Activated T-cell treated with anti-CD3 and anti-CD28 coated beads, Interleukin-2, amount 50 U/mL, for 24 hours (primary cell): ENCODE measurements at regions not wholly inside any gene's neighbourhood (a gene's known extent, or its start where the extent isn't known, plus 50 kb on each side); places are given as distances from the start of the nearest gene placed in this dataset.

Source experiments
- DNase-seq: peaks from one replicate; pipeline ENCODE4 v3.0.0-alpha.2; 2020
- H3K27ac Mint-ChIP-seq: 2 replicates; pipeline ENCODE4 v1.8.0; 2020; ENCODE audit warnings: mild to moderate bottlenecking, mixed read lengths
- H3K27me3 Mint-ChIP-seq: 2 replicates; pipeline ENCODE4 v1.8.0; 2020; ENCODE audit warnings: mixed read lengths
- H3K36me3 Mint-ChIP-seq: 2 replicates; pipeline ENCODE4 v1.8.0; 2020; ENCODE audit warnings: low read depth, mixed read lengths
- H3K4me1 Mint-ChIP-seq: 2 replicates; pipeline ENCODE4 v1.8.0; 2020; ENCODE audit warnings: low read depth, mixed read lengths
- H3K4me3 Mint-ChIP-seq: 2 replicates; pipeline ENCODE4 v1.8.0; 2020; ENCODE audit warnings: mild to moderate bottlenecking, moderate library complexity, mixed read lengths
- H3K9me3 Mint-ChIP-seq: 2 replicates; pipeline ENCODE4 v1.8.0; 2020; ENCODE audit warnings: mixed read lengths

GRCh38 chr12:61311413-61311812 lies 948.8 kb upstream of the USP15 start:
- Mint-ChIP-seq H3K27ac (no peak overlapping the region), H3K4me1 (no peaks in the 10 kb centered on the region), H3K4me3 (no peak overlapping the region), H3K36me3 (no peaks in the 10 kb centered on the region), H3K27me3 (no peaks in the 10 kb centered on the region), H3K9me3 (peaks cover 4% of the 10 kb centered on the region)
- no peak for DNase-seq

- Mint-ChIP-seq H3K36me3 (no peaks in the 10 kb centered on the region), H3K9me3 (peaks cover 5% of the 10 kb centered on the region), H3K27me3 (no peaks in the 10 kb centered on the region), H3K27ac (no peak overlapping the region), H3K4me1 (no peaks in the 10 kb centered on the region), H3K4me3 (no peak overlapping the region)
- no peak for DNase-seq
Observed at GRCh38 chr12:61348871-61349270, 911.3 kb upstream of the USP15 start.

GRCh38 chr12:61355105-61355504 lies 905.1 kb upstream of the USP15 start:
- DNase-seq = no peak
- Mint-ChIP-seq H3K27ac (no peak overlapping the region), H3K27me3 (no peaks in the 10 kb centered on the region), H3K9me3 (no peaks in the 10 kb centered on the region), H3K4me1 (no peaks in the 10 kb centered on the region), H3K4me3 (no peak overlapping the region), H3K36me3 (no peaks in the 10 kb centered on the region)

- no peak overlapping the region for H3K4me3 Mint-ChIP-seq
- no peaks in the 10 kb centered on the region for H3K4me1 Mint-ChIP-seq
- H3K36me3 Mint-ChIP-seq = no peaks in the 10 kb centered on the region
- H3K27ac Mint-ChIP-seq = no peak overlapping the region
- DNase-seq = no peak
- no peaks in the 10 kb centered on the region for H3K9me3 Mint-ChIP-seq
- no peaks in the 10 kb centered on the region for H3K27me3 Mint-ChIP-seq
Observed at GRCh38 chr12:61356485-61356884, 903.7 kb upstream of the USP15 start.

- DNase-seq = no peak
- H3K27ac Mint-ChIP-seq = no peak overlapping the region
- H3K9me3 Mint-ChIP-seq = no peaks in the 10 kb centered on the region
- no peak overlapping the region for H3K4me3 Mint-ChIP-seq
- H3K4me1 Mint-ChIP-seq = no peaks in the 10 kb centered on the region
- no peaks in the 10 kb centered on the region for H3K27me3 Mint-ChIP-seq
- no peaks in the 10 kb centered on the region for H3K36me3 Mint-ChIP-seq
Observed at GRCh38 chr12:61357496-61357895, 902.7 kb upstream of the USP15 start.

- no peaks in the 10 kb centered on the region for H3K4me1 Mint-ChIP-seq
- no peak overlapping the region for H3K27ac Mint-ChIP-seq
- no peak overlapping the region for H3K4me3 Mint-ChIP-seq
- no peaks in the 10 kb centered on the region for H3K27me3 Mint-ChIP-seq
- no peaks in the 10 kb centered on the region for H3K36me3 Mint-ChIP-seq
- peaks cover 2% of the 10 kb centered on the region for H3K9me3 Mint-ChIP-seq
- DNase-seq = no peak
Observed at GRCh38 chr12:61362037-61362436, 898.2 kb upstream of the USP15 start.

- DNase-seq = no peak
- no peaks in the 10 kb centered on the region for H3K36me3 Mint-ChIP-seq
- no peak overlapping the region for H3K4me3 Mint-ChIP-seq
- peaks cover 2% of the 10 kb centered on the region for H3K9me3 Mint-ChIP-seq
- H3K27me3 Mint-ChIP-seq = no peaks in the 10 kb centered on the region
- no peak overlapping the region for H3K27ac Mint-ChIP-seq
- H3K4me1 Mint-ChIP-seq = no peaks in the 10 kb centered on the region
Observed at GRCh38 chr12:61365001-61365400, 895.2 kb upstream of the USP15 start.

- Mint-ChIP-seq H3K27me3 (no peaks in the 10 kb centered on the region), H3K27ac (no peak overlapping the region), H3K36me3 (no peaks in the 10 kb centered on the region), H3K4me3 (no peak overlapping the region), H3K4me1 (no peaks in the 10 kb centered on the region), H3K9me3 (peaks cover 2% of the 10 kb centered on the region)
- no peak for DNase-seq
Observed at GRCh38 chr12:61367281-61367785, 892.9 kb upstream of the USP15 start.

- Mint-ChIP-seq H3K27ac (no peak overlapping the region), H3K36me3 (no peaks in the 10 kb centered on the region), H3K9me3 (no peaks in the 10 kb centered on the region), H3K4me3 (no peak overlapping the region), H3K4me1 (no peaks in the 10 kb centered on the region), H3K27me3 (no peaks in the 10 kb centered on the region)
- DNase-seq = no peak
Observed at GRCh38 chr12:61369241-61369910, 890.8 kb upstream of the USP15 start.

- H3K36me3 Mint-ChIP-seq = no peaks in the 10 kb centered on the region
- H3K9me3 Mint-ChIP-seq = peaks cover 14% of the 10 kb centered on the region
Observed at GRCh38 chr12:61384511-61384910, 875.7 kb upstream of the USP15 start.

GRCh38 chr12:61385771-61386170 lies 874.4 kb upstream of the USP15 start:
- Mint-ChIP-seq H3K4me1 (no peaks in the 10 kb centered on the region), H3K27me3 (no peaks in the 10 kb centered on the region), H3K9me3 (peaks cover 20% of the 10 kb centered on the region), H3K36me3 (no peaks in the 10 kb centered on the region), H3K27ac (no peak overlapping the region), H3K4me3 (no peak overlapping the region)
- DNase-seq = no peak

More at GRCh38 chr12:61384511-61384910, 875.7 kb upstream of the USP15 start:
- no peak for DNase-seq
- Mint-ChIP-seq H3K4me3 (no peak overlapping the region), H3K4me1 (no peaks in the 10 kb centered on the region), H3K27me3 (no peaks in the 10 kb centered on the region), H3K27ac (no peak overlapping the region)

GRCh38 chr12:61397668-61398067 lies 862.5 kb upstream of the USP15 start:
- no peak for DNase-seq
- Mint-ChIP-seq H3K9me3 (peaks cover 8% of the 10 kb centered on the region), H3K4me3 (no peak overlapping the region), H3K36me3 (no peaks in the 10 kb centered on the region), H3K27ac (no peak overlapping the region), H3K27me3 (no peaks in the 10 kb centered on the region), H3K4me1 (no peaks in the 10 kb centered on the region)

- no peaks in the 10 kb centered on the region for H3K27me3 Mint-ChIP-seq
- H3K27ac Mint-ChIP-seq = no peak overlapping the region
- no peaks in the 10 kb centered on the region for H3K36me3 Mint-ChIP-seq
- DNase-seq = no peak
- H3K4me3 Mint-ChIP-seq = no peak overlapping the region
- H3K4me1 Mint-ChIP-seq = no peaks in the 10 kb centered on the region
- H3K9me3 Mint-ChIP-seq = peaks cover 11% of the 10 kb centered on the region
Observed at GRCh38 chr12:61412201-61412600, 848.0 kb upstream of the USP15 start.

GRCh38 chr12:61414470-61414869 lies 845.7 kb upstream of the USP15 start:
- no peaks in the 10 kb centered on the region for H3K36me3 Mint-ChIP-seq
- H3K9me3 Mint-ChIP-seq = peaks cover 2% of the 10 kb centered on the region
- no peaks in the 10 kb centered on the region for H3K27me3 Mint-ChIP-seq
- H3K4me1 Mint-ChIP-seq = no peaks in the 10 kb centered on the region
- no peak overlapping the region for H3K27ac Mint-ChIP-seq
- no peak overlapping the region for H3K4me3 Mint-ChIP-seq
- no peak for DNase-seq

- Mint-ChIP-seq H3K4me3 (no peak overlapping the region), H3K27me3 (no peaks in the 10 kb centered on the region), H3K9me3 (peaks cover 5% of the 10 kb centered on the region), H3K4me1 (no peaks in the 10 kb centered on the region), H3K36me3 (no peaks in the 10 kb centered on the region), H3K27ac (no peak overlapping the region)
- no peak for DNase-seq
Observed at GRCh38 chr12:61422786-61423185, 837.4 kb upstream of the USP15 start.

- no peak overlapping the region for H3K27ac Mint-ChIP-seq
Observed at GRCh38 chr12:61452076-61452475, 808.1 kb upstream of the USP15 start.

More at GRCh38 chr12:61452076-61452475, 808.1 kb upstream of the USP15 start:
- Mint-ChIP-seq H3K27me3 (no peaks in the 10 kb centered on the region), H3K9me3 (peaks cover 10% of the 10 kb centered on the region), H3K4me3 (no peak overlapping the region), H3K36me3 (no peaks in the 10 kb centered on the region), H3K4me1 (no peaks in the 10 kb centered on the region)
- DNase-seq = no peak
